Liver (tissue), 8 donors: ENCODE measurements at regions not wholly inside any gene's neighbourhood (a gene's known extent, or its start where the extent isn't known, plus 50 kb on each side); places are given as distances from the start of the nearest gene placed in this dataset.

Experiments used
- DNase-seq: peaks from one replicate; pipeline ENCODE4 v3.0.0-alpha.2; 2017; ENCODE audit warnings: low spot score
- H3K27ac ChIP-seq, 2 donors: one replicate each; pipeline ENCODE4 v1.7.0; 2013; ENCODE audit warnings: inconsistent platforms in 2 of 2, low read length in 2 of 2, control low read depth in 1 of 2, low read depth in 1 of 2, mild to moderate bottlenecking in 1 of 2
- H3K27me3 ChIP-seq, 4 donors: one replicate each; pipeline versions ENCODE4 v1.6.1 to v1.7.0; 2013; ENCODE audit warnings: low read length in 3 of 4, inconsistent platforms in 1 of 4, mild to moderate bottlenecking in 1 of 4, moderate library complexity in 1 of 4; ENCODE audit not compliant: control insufficient read depth in 4 of 4, insufficient read depth in 4 of 4
- H3K36me3 ChIP-seq, 4 donors: one replicate each; pipeline versions ENCODE4 v1.6.1 to v1.7.0; 2013; ENCODE audit warnings: low read length in 3 of 4, mild to moderate bottlenecking in 3 of 4, low read depth in 1 of 4, moderate library complexity in 1 of 4; ENCODE audit not compliant: control insufficient read depth in 4 of 4, insufficient read depth in 3 of 4
- H3K4me1 ChIP-seq, 4 donors: one replicate each; pipeline versions ENCODE4 v1.6.1 to v1.7.0; 2013; ENCODE audit warnings: low read length in 3 of 4, mild to moderate bottlenecking in 3 of 4, moderate library complexity in 1 of 4; ENCODE audit not compliant: control insufficient read depth in 4 of 4, insufficient read depth in 4 of 4
- H3K4me3 ChIP-seq, 3 donors: one replicate each; pipeline versions ENCODE4 v1.6.1 to v1.7.0; 2013; ENCODE audit warnings: low read length in 3 of 3, control low read depth in 1 of 3, low read depth in 1 of 3, mild to moderate bottlenecking in 1 of 3
- H3K9ac ChIP-seq, 2 donors: one replicate each; pipeline ENCODE4 v1.7.0; 2013; ENCODE audit warnings: low read length in 2 of 2, mild to moderate bottlenecking in 2 of 2, moderate library complexity in 2 of 2, control low read depth in 1 of 2, low read depth in 1 of 2
- H3K9me3 ChIP-seq, 4 donors: one replicate each; pipeline versions ENCODE4 v1.6.1 to v1.7.0; 2013; ENCODE audit warnings: low read length in 3 of 4; ENCODE audit not compliant: control insufficient read depth in 4 of 4
- ATF3 ChIP-seq: IDR thresholded peaks from 2 replicates; pipeline ENCODE4 v1.6.1; 2016; ENCODE audit warnings: antibody characterized with exemption
- CTCF ChIP-seq: fragments of 150-350 bp; IDR thresholded peaks from 2 replicates; pipeline ENCODE4 v1.5.1; 2017; ENCODE audit warnings: improper control_type of control experiment, low read depth, low read length; ENCODE audit not compliant: missing input control
- EGR1 ChIP-seq, 2 donors: IDR thresholded peaks; 2 replicates each; pipeline ENCODE4 v1.6.1; 2016 to 2018; ENCODE audit warnings: antibody characterized with exemption in 2 of 2, low read depth in 2 of 2
- FOXA1 ChIP-seq: IDR thresholded peaks from 2 replicates; pipeline ENCODE4 v1.6.1; 2016; ENCODE audit warnings: antibody characterized with exemption
- FOXA2 ChIP-seq: IDR thresholded peaks from 2 replicates; pipeline ENCODE4 v1.6.1; 2016; ENCODE audit warnings: antibody characterized with exemption
- GABPA ChIP-seq, 2 donors: IDR thresholded peaks in 1 of 2; conservative IDR thresholded peaks in 1 of 2; 2 replicates each; pipeline ENCODE4 v1.6.1; 2016; ENCODE audit warnings: antibody characterized with exemption in 2 of 2, mild to moderate bottlenecking in 1 of 2, moderate library complexity in 1 of 2
- HNF4A ChIP-seq, 2 donors: conservative IDR thresholded peaks; 2 replicates each; pipeline ENCODE4 v1.6.1; 2016; ENCODE audit warnings: antibody characterized with exemption in 2 of 2, mild to moderate bottlenecking in 2 of 2
- HNF4G ChIP-seq: IDR thresholded peaks from 2 replicates; pipeline ENCODE4 v1.6.1; 2016; ENCODE audit warnings: antibody characterized with exemption
- JUND ChIP-seq, 2 donors: IDR thresholded peaks; 2 replicates each; pipeline ENCODE4 v1.6.1; 2016; ENCODE audit warnings: antibody characterized with exemption in 2 of 2
- MAX ChIP-seq: IDR thresholded peaks from 2 replicates; pipeline ENCODE4 v1.6.1; 2016; ENCODE audit warnings: antibody characterized with exemption
- NR2F2 ChIP-seq: IDR thresholded peaks from 2 replicates; pipeline ENCODE4 v1.6.1; 2016; ENCODE audit warnings: antibody characterized with exemption
- RAD21 ChIP-seq, 2 donors: IDR thresholded peaks; 2 replicates each; pipeline ENCODE4 v1.6.1; 2016; ENCODE audit warnings: antibody characterized with exemption in 2 of 2, mild to moderate bottlenecking in 2 of 2
- REST ChIP-seq: IDR thresholded peaks from 2 replicates; pipeline ENCODE4 v1.6.1; 2016; ENCODE audit warnings: antibody characterized with exemption, mild to moderate bottlenecking
- RXRA ChIP-seq, 2 donors: IDR thresholded peaks; 2 replicates each; pipeline ENCODE4 v1.6.1; 2017 to 2018; ENCODE audit warnings: antibody characterized with exemption in 2 of 2, mild to moderate bottlenecking in 1 of 2
- SP1 ChIP-seq: IDR thresholded peaks from 2 replicates; pipeline ENCODE4 v1.6.1; 2018; ENCODE audit warnings: antibody characterized with exemption, mild to moderate bottlenecking
- TAF1 ChIP-seq: conservative IDR thresholded peaks from 2 replicates; pipeline ENCODE4 v1.6.1; 2016; ENCODE audit warnings: antibody characterized with exemption, mild to moderate bottlenecking
- YY1 ChIP-seq: IDR thresholded peaks from 2 replicates; pipeline ENCODE4 v1.6.1; 2016; ENCODE audit warnings: antibody characterized with exemption, mild to moderate bottlenecking
- ZBTB33 ChIP-seq: IDR thresholded peaks from 2 replicates; pipeline ENCODE4 v1.6.1; 2016; ENCODE audit warnings: antibody characterized with exemption
- WGBS: extraction: QIAGEN DNeasy Blood & Tissue Kit; methylation state at CpG from one replicate; pipeline ENCODE4 v1.1.7; 2013; 5-methylcytosine and 5-hydroxymethylcytosine counted together
- donor health status: healthy.
- donor health status: healthy.
- donor health status: healthy.
- donor health status: healthy.
- donor health status: healthy.

- Histone ChIP-seq H3K27me3 (no peaks in the 10 kb centered on the region), H3K36me3 (no peaks in the 10 kb centered on the region), H3K4me3 (no peak overlapping the region), H3K9ac (no peak overlapping the region), H3K27ac (no peak overlapping the region), H3K4me1 (no peaks in the 10 kb centered on the region), H3K9me3 (no peaks in the 10 kb centered on the region)
- TF ChIP-seq TAF1: no peak
- TF ChIP-seq CTCF: no peak
- no peak for TF ChIP-seq ATF3
- no peak for TF ChIP-seq FOXA1
- no peak for TF ChIP-seq NR2F2
- TF ChIP-seq GABPA (IDR thresholded peaks at IDR 0.05 in 1 of 2, conservative IDR thresholded peaks at IDR 0.05 in 1 of 2): no peak
- TF ChIP-seq RXRA (IDR thresholded peaks at IDR 0.05): no peak
- no peak for TF ChIP-seq SP1
- TF ChIP-seq YY1: no peak
- no peak for TF ChIP-seq EGR1 (IDR thresholded peaks at IDR 0.05; ENCODE audit: low read depth in 2 of 2)
- TF ChIP-seq REST: no peak
- TF ChIP-seq FOXA2: no peak
- TF ChIP-seq RAD21 (IDR thresholded peaks at IDR 0.05): no peak
- no peak for TF ChIP-seq HNF4A (conservative IDR thresholded peaks at IDR 0.05)
- WGBS: 84% methylated on average over 3 of the region's 3 CpGs
- DNase-seq: no peak
Measured at GRCh38 chr11:104238916-104239315, 75.0 kb upstream of the PDGFD start.

- H3K36me3 ChIP-seq: no peaks in the 10 kb centered on the region
- H3K27ac ChIP-seq: no peak overlapping the region
- no peak overlapping the region for H3K4me3 ChIP-seq
- WGBS: 79% methylated on average over 2 of the region's 2 CpGs
- no peaks in the 10 kb centered on the region for H3K27me3 ChIP-seq
- no peak for DNase-seq
- no peak overlapping the region for H3K9ac ChIP-seq
- H3K4me1 ChIP-seq: no peaks in the 10 kb centered on the region
- H3K9me3 ChIP-seq: no peaks in the 10 kb centered on the region
- no peak for TF ChIP-seq TAF1
- TF ChIP-seq RXRA (IDR thresholded peaks at IDR 0.05): no peak
- TF ChIP-seq MAX: no peak
- no peak for TF ChIP-seq ZBTB33
- TF ChIP-seq REST: no peak
- no peak for TF ChIP-seq HNF4A (conservative IDR thresholded peaks at IDR 0.05)
- no peak for TF ChIP-seq HNF4G
- no peak for TF ChIP-seq FOXA2
- no peak for TF ChIP-seq JUND (IDR thresholded peaks at IDR 0.05)
- TF ChIP-seq GABPA (IDR thresholded peaks at IDR 0.05 in 1 of 2, conservative IDR thresholded peaks at IDR 0.05 in 1 of 2): no peak
- no peak for TF ChIP-seq ATF3
- no peak for TF ChIP-seq RAD21 (IDR thresholded peaks at IDR 0.05)
- TF ChIP-seq FOXA1: no peak
- TF ChIP-seq SP1: no peak
- no peak for TF ChIP-seq YY1
- no peak for TF ChIP-seq CTCF
- no peak for TF ChIP-seq NR2F2
Measured at GRCh38 chr11:104225047-104225446, 61.1 kb upstream of the PDGFD start.
